Ascending aorta (tissue), 2 donors: ENCODE measurements at regions not wholly inside any gene's neighbourhood (a gene's known extent, or its start where the extent isn't known, plus 50 kb on each side); places are given as distances from the start of the nearest gene placed in this dataset.

ENCODE experiments used
- DNase-seq, 2 donors: peaks; one replicate each; pipeline ENCODE4 v3.0.0-alpha.2; 2019; ENCODE audit warnings: low spot score in 2 of 2
- H3K27ac ChIP-seq, 2 donors: fragments of 200-600 bp; sonication (generic); one replicate each; pipeline ENCODE4 v1.5.1; 2016 to 2017; ENCODE audit warnings: mild to moderate bottlenecking in 1 of 2
- H3K27me3 ChIP-seq: fragments of 200-600 bp; sonication (generic); one replicate; pipeline ENCODE4 v1.5.1; 2017
- H3K36me3 ChIP-seq, 2 donors: fragments of 200-600 bp; sonication (generic); one replicate each; pipeline ENCODE4 v1.5.1; 2016
- H3K4me1 ChIP-seq, 2 donors: fragments of 200-600 bp; sonication (generic); one replicate each; pipeline ENCODE4 v1.5.1; 2016 to 2017; ENCODE audit warnings: mild to moderate bottlenecking in 1 of 2
- H3K4me3 ChIP-seq, 2 donors: fragments of 200-600 bp; sonication (generic); one replicate each; pipeline ENCODE4 v1.5.1; 2016 to 2017; ENCODE audit warnings: mild to moderate bottlenecking in 1 of 2
- H3K9me3 ChIP-seq, 2 donors: fragments of 200-600 bp; sonication (generic); one replicate each; pipeline ENCODE4 v1.5.1; 2016
- intact Hi-C: fragments of 100-400 bp; cut with DNase I; formaldehyde crosslinking; loops from one replicate; pipeline ENCODE4 v1.15.1; 2023
- TF ChIP-seq, protein P1 (sequence below), 3 experiments: fragments of 200-600 bp in 2 of 3; fragments of 450-650 bp in 1 of 3; sonication (generic) in 2 of 3; IDR thresholded peaks; one replicate each; pipeline ENCODE4 v1.5.1; 2016 to 2019; ENCODE audit warnings: antibody characterized with exemption in 3 of 3, mild to moderate bottlenecking in 1 of 3, moderate library complexity in 1 of 3

DNA sequence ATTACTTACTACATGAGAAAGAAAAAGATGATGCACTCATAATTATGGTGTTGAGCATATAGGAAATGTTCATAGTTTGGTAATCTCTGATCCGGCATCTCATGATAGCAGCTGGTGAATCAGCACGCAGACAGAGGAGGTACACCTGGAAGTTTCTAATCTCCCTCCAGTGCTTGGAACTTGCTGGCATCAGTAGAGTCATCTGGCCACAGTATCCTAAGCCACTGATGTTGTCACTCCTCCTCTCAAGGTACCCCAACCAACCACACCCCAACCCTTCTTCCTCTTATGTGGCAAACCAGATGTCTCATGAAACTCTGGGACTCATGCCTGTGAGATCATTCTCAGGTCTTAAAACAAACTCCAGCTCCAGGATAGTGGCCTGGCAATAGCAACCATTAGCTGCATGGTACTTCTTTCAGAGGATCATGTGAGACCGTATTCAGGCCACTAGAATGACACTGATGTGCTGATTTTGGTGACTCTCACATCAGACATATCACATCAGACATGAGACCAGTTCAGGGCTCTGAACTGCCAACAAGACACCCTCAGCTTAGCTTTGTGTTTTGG lies 143.0 kb downstream of the RASSF9 start:
- H3K36me3 ChIP-seq = no peaks in the 10 kb centered on the region
- intact Hi-C loops = no loop called here
- H3K9me3 ChIP-seq = no peaks in the 10 kb centered on the region
- no peaks in the 10 kb centered on the region for H3K4me1 ChIP-seq
- H3K27ac ChIP-seq = no peak overlapping the region
- DNase-seq = no peak
- H3K27me3 ChIP-seq = no peaks in the 10 kb centered on the region
- no peak overlapping the region for H3K4me3 ChIP-seq
- TF ChIP-seq, protein P1, sequence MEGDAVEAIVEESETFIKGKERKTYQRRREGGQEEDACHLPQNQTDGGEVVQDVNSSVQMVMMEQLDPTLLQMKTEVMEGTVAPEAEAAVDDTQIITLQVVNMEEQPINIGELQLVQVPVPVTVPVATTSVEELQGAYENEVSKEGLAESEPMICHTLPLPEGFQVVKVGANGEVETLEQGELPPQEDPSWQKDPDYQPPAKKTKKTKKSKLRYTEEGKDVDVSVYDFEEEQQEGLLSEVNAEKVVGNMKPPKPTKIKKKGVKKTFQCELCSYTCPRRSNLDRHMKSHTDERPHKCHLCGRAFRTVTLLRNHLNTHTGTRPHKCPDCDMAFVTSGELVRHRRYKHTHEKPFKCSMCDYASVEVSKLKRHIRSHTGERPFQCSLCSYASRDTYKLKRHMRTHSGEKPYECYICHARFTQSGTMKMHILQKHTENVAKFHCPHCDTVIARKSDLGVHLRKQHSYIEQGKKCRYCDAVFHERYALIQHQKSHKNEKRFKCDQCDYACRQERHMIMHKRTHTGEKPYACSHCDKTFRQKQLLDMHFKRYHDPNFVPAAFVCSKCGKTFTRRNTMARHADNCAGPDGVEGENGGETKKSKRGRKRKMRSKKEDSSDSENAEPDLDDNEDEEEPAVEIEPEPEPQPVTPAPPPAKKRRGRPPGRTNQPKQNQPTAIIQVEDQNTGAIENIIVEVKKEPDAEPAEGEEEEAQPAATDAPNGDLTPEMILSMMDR (IDR thresholded peaks at IDR 0.05) = no peak

DNA sequence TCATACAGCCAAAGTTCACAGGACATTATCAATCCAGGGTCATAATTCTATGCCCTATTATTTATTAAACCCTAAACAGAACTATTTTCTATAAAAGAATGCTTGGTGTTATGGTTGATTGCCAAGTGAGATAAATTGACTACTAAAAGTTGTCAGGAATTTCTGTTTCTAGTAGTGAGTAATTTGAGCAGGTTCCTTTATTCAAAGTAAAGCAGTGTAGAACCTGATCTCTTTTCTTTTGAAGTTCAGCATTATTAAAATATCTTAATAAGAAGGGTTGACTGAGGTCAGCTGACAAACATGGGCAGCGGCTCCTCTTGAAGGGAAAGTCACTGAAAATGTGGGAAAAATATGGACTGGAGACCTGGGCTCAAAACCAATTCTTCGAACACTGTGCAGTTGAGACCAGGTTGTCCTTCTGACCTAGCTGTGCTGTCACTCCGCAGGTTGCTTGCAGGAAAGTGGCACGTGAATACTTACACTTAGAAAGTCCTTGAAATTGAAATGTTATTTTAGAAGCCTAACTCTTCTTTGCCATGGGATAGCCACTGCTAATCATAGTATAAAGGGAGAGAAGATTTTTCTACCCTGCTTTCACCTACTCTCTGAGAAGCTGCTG lies 141.0 kb downstream of the RASSF9 start:
- H3K27me3 ChIP-seq = no peaks in the 10 kb centered on the region
- no peak for DNase-seq
- no peaks in the 10 kb centered on the region for H3K36me3 ChIP-seq
- TF ChIP-seq, protein P1 (IDR thresholded peaks at IDR 0.05) = no peak
- intact Hi-C loops = no loop called here
- H3K4me3 ChIP-seq = no peak overlapping the region
- H3K27ac ChIP-seq = no peak overlapping the region
- H3K9me3 ChIP-seq = no peaks in the 10 kb centered on the region
- H3K4me1 ChIP-seq = no peaks in the 10 kb centered on the region

DNA sequence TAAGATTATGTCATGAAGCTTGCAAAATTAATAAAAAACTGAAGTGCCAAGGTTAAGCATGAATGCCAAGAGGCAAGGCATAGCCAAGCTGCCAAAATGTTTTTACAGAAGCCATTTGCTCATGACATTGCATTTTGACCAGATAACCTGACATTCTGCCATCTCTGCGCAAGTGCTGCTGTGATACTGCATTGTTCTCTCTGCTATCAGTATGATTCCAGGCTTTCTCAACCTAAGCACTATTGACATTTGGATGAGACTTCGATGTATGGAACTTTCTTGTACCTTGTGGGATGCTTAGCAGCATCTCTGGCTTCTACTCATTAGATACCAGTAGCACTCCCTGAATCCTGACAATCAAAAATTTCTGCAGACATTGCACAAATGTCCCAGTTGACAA lies 139.2 kb downstream of the RASSF9 start:
- TF ChIP-seq, protein P1 (IDR thresholded peaks at IDR 0.05) = no peak
- Histone ChIP-seq H3K36me3 (no peaks in the 10 kb centered on the region), H3K9me3 (no peaks in the 10 kb centered on the region), H3K4me1 (no peaks in the 10 kb centered on the region), H3K4me3 (no peak overlapping the region), H3K27ac (no peak overlapping the region), H3K27me3 (no peaks in the 10 kb centered on the region)
- intact Hi-C loops = no loop called here
- no peak for DNase-seq

DNA sequence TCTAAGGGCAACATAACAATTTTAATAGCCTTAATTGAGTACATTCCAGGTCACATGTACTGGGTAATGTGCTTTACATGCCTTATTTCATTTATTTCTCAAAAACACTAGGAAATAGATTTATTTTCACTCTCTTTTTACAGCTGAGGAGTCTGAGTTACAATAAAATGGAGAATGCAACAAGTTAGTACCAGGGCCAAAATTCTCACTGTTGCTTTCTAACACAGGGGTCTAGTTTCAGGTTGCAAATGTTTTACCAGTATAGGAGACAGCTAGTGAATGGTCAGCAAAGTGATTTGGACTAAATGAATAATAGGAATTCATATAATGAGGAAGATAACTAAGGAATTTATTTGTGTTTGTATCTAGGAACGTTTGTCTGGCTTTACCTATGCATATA lies 137.3 kb downstream of the RASSF9 start:
- TF ChIP-seq, protein P1 (IDR thresholded peaks at IDR 0.05) = no peak
- Histone ChIP-seq H3K36me3 (no peaks in the 10 kb centered on the region), H3K4me3 (no peak overlapping the region), H3K4me1 (no peaks in the 10 kb centered on the region), H3K9me3 (no peaks in the 10 kb centered on the region), H3K27me3 (no peaks in the 10 kb centered on the region), H3K27ac (no peak overlapping the region)
- intact Hi-C loops = no loop called here
- no peak for DNase-seq

DNA sequence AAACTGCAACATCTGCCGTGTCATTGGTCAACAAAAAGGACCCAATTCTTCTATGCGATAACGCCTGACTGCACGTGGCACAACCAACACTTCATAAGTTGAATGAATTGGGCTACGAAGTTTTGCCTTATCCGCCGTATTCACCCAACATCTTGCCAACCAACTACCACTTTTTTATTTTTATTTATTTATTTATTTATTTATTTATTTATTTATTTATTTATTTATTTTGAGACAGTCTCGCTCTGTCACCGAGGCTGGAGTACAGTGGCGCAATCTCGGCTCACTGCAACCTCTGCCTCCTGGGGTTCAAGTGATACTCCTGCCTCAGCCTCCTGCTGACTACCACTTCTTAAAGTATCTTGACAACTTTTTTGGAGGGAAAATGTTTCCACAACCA lies 127.4 kb downstream of the RASSF9 start:
- Histone ChIP-seq H3K9me3 (no peaks in the 10 kb centered on the region), H3K27me3 (no peaks in the 10 kb centered on the region), H3K4me3 (no peak overlapping the region), H3K4me1 (peaks cover 0 to 10% of the 10 kb centered on the region in 2 donors), H3K36me3 (no peaks in the 10 kb centered on the region), H3K27ac (no peak overlapping the region)
- TF ChIP-seq, protein P1 (IDR thresholded peaks at IDR 0.05) = no peak
- intact Hi-C loops = no loop called here
- no peak for DNase-seq
